Sigmoid colon (tissue), 6 donors: ENCODE measurements at regions not wholly inside any gene's neighbourhood (a gene's known extent, or its start where the extent isn't known, plus 50 kb on each side); places are given as distances from the start of the nearest gene placed in this dataset.

Source experiments
- DNase-seq: peaks from one replicate; pipeline ENCODE4 v3.0.0-alpha.2; 2019
- H3K27ac ChIP-seq, 4 donors: fragments of 200-600 bp; sonication (generic); one replicate each; pipeline ENCODE4 v1.5.1; 2016 to 2019; ENCODE audit warnings: mild to moderate bottlenecking in 1 of 4
- H3K27me3 ChIP-seq, 3 donors: fragments of 200-600 bp; sonication (generic); one replicate each; pipeline ENCODE4 v1.5.1; 2019; ENCODE audit warnings: mild to moderate bottlenecking in 1 of 3
- H3K36me3 ChIP-seq, 4 donors: fragments of 200-600 bp; sonication (generic); one replicate each; pipeline ENCODE4 v1.5.1; 2016 to 2019
- H3K4me1 ChIP-seq, 4 donors: fragments of 200-600 bp; sonication (generic); one replicate each; pipeline ENCODE4 v1.5.1; 2017 to 2019
- H3K4me3 ChIP-seq, 4 donors: fragments of 200-600 bp; sonication (generic); one replicate each; pipeline ENCODE4 v1.5.1; 2017 to 2019; ENCODE audit warnings: mild to moderate bottlenecking in 2 of 4, moderate library complexity in 1 of 4
- H3K9me3 ChIP-seq, 4 donors: fragments of 200-600 bp in 3 of 4; sonication (generic) in 3 of 4; one replicate each; pipeline versions ENCODE4 v1.5.1 to v1.6.1; 2013 to 2019
- EP300 ChIP-seq, 4 donors: sonication (generic); formaldehyde crosslinking; IDR thresholded peaks; one replicate each; pipeline ENCODE4 v1.6.1; 2017; ENCODE audit warnings: antibody characterized with exemption in 4 of 4
- POLR2A ChIP-seq, 2 donors: fragments of 450-650 bp; IDR thresholded peaks; one replicate each; pipeline ENCODE4 v1.6.1; 2016; ENCODE audit warnings: antibody characterized with exemption in 2 of 2, mild to moderate bottlenecking in 2 of 2, moderate library complexity in 2 of 2
- POLR2AphosphoS5 ChIP-seq, 4 donors: sonication (generic); formaldehyde crosslinking; IDR thresholded peaks; one replicate each; pipeline ENCODE4 v1.6.1; 2017; ENCODE audit warnings: antibody characterized with exemption in 4 of 4
- WGBS, 2 donors: extraction: QIAGEN DNeasy Blood & Tissue Kit; methylation state at CpG; one replicate each; pipeline ENCODE4 v1.1.7; 2013; 5-methylcytosine and 5-hydroxymethylcytosine counted together
- intact Hi-C: fragments of 100-400 bp; cut with DNase I; formaldehyde crosslinking; loops from one replicate; pipeline ENCODE4 v1.15.1; 2023
- TF ChIP-seq, protein P1 (sequence below), 4 experiments: fragments of 450-650 bp in 3 of 4; fragments of 200-600 bp in 1 of 4; IDR thresholded peaks; one replicate each; pipeline ENCODE4 v1.5.1; 2016 to 2019; ENCODE audit warnings: antibody characterized with exemption in 4 of 4, mild to moderate bottlenecking in 3 of 4, moderate library complexity in 2 of 4
- donor health status: healthy with polysubstance abuse.
- donor health status: healthy.

- Histone ChIP-seq H3K36me3 (no peaks in the 10 kb centered on the region), H3K4me3 (no peak overlapping the region), H3K27me3 (no peaks in the 10 kb centered on the region), H3K27ac (no peak overlapping the region), H3K4me1 (no peaks in the 10 kb centered on the region), H3K9me3 (peaks cover 0 to 3% (median 0%) of the 10 kb centered on the region in 4 donors)
- DNase-seq = no peak
- intact Hi-C loops = no loop called here
- TF ChIP-seq EP300 (IDR thresholded peaks at IDR 0.05) (no peak), POLR2AphosphoS5 (IDR thresholded peaks at IDR 0.05) (no peak), POLR2A (IDR thresholded peaks at IDR 0.05) (no peak)
- TF ChIP-seq, protein P1, sequence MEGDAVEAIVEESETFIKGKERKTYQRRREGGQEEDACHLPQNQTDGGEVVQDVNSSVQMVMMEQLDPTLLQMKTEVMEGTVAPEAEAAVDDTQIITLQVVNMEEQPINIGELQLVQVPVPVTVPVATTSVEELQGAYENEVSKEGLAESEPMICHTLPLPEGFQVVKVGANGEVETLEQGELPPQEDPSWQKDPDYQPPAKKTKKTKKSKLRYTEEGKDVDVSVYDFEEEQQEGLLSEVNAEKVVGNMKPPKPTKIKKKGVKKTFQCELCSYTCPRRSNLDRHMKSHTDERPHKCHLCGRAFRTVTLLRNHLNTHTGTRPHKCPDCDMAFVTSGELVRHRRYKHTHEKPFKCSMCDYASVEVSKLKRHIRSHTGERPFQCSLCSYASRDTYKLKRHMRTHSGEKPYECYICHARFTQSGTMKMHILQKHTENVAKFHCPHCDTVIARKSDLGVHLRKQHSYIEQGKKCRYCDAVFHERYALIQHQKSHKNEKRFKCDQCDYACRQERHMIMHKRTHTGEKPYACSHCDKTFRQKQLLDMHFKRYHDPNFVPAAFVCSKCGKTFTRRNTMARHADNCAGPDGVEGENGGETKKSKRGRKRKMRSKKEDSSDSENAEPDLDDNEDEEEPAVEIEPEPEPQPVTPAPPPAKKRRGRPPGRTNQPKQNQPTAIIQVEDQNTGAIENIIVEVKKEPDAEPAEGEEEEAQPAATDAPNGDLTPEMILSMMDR (IDR thresholded peaks at IDR 0.05) = no peak
- 8 to 36% methylated on average over 2 of the region's 2 CpGs for WGBS, 2 donors
Observed at GRCh38 chr14:28678887-28679286, 87.7 kb upstream of the FOXG1 start.

DNA sequence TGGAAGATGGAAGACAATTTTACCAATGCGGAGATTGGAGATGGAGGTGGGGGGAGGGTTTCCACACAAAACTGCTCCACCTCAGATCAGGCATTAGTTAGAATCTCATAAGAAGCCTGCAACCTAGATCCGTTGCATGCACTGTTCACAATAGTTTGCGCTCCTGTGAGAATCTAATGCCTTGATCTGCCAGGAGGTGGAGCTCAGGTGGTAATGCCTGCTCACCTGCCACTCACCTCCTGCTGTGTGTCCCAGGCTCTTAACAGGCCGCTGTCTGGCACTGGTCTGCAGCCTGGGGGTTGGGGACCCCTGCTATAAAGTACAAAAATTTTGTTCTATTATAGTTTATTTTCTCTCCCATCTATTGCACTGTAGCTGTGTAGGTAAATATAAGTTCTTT lies 84.9 kb upstream of the FOXG1 start:
- H3K36me3 ChIP-seq = no peaks in the 10 kb centered on the region
- no peak overlapping the region for H3K4me3 ChIP-seq
- H3K4me1 ChIP-seq = no peaks in the 10 kb centered on the region
- H3K27ac ChIP-seq = no peak overlapping the region
- WGBS, 2 donors = 61 to 67% methylated on average over 4 of the region's 4 CpGs
- H3K9me3 ChIP-seq = peaks cover 0 to 3% (median 0%) of the 10 kb centered on the region in 4 donors
- intact Hi-C loops = no loop called here
- H3K27me3 ChIP-seq = no peaks in the 10 kb centered on the region
- TF ChIP-seq POLR2AphosphoS5 (IDR thresholded peaks at IDR 0.05) (no peak), EP300 (IDR thresholded peaks at IDR 0.05) (no peak), POLR2A (IDR thresholded peaks at IDR 0.05) (no peak)
- TF ChIP-seq, protein P1 (IDR thresholded peaks at IDR 0.05) = no peak
- DNase-seq = no peak

GRCh38 chr14:28690029-28690692 lies 76.4 kb upstream of the FOXG1 start:
- no peak for DNase-seq
- Histone ChIP-seq H3K36me3 (no peaks in the 10 kb centered on the region), H3K27ac (no peak overlapping the region), H3K27me3 (no peaks in the 10 kb centered on the region), H3K9me3 (no peaks in the 10 kb centered on the region), H3K4me3 (no peak overlapping the region), H3K4me1 (no peaks in the 10 kb centered on the region)
- intact Hi-C loops = no loop called here
- TF ChIP-seq POLR2A (IDR thresholded peaks at IDR 0.05) (no peak), EP300 (IDR thresholded peaks at IDR 0.05) (no peak), POLR2AphosphoS5 (IDR thresholded peaks at IDR 0.05) (no peak)
- TF ChIP-seq, protein P1 (IDR thresholded peaks at IDR 0.05) = no peak

- intact Hi-C loops = no loop called here
- Histone ChIP-seq H3K27me3 (no peaks in the 10 kb centered on the region), H3K9me3 (no peaks in the 10 kb centered on the region), H3K27ac (no peak overlapping the region), H3K36me3 (no peaks in the 10 kb centered on the region), H3K4me1 (no peaks in the 10 kb centered on the region), H3K4me3 (no peak overlapping the region)
- TF ChIP-seq POLR2AphosphoS5 (IDR thresholded peaks at IDR 0.05) (no peak), POLR2A (IDR thresholded peaks at IDR 0.05) (no peak), EP300 (IDR thresholded peaks at IDR 0.05) (no peak)
- TF ChIP-seq, protein P1 (IDR thresholded peaks at IDR 0.05) = no peak
- DNase-seq = no peak
Observed at GRCh38 chr14:28695109-28695508, 71.5 kb upstream of the FOXG1 start.

- Histone ChIP-seq H3K4me1 (no peaks in the 10 kb centered on the region), H3K27me3 (no peaks in the 10 kb centered on the region), H3K9me3 (no peaks in the 10 kb centered on the region), H3K4me3 (no peak overlapping the region), H3K27ac (no peak overlapping the region), H3K36me3 (no peaks in the 10 kb centered on the region)
- intact Hi-C loops = no loop called here
- TF ChIP-seq EP300 (IDR thresholded peaks at IDR 0.05) = no peak
- TF ChIP-seq, protein P1 (IDR thresholded peaks at IDR 0.05) = no peak
- TF ChIP-seq POLR2AphosphoS5 (IDR thresholded peaks at IDR 0.05) = no peak
- no peak for TF ChIP-seq POLR2A (IDR thresholded peaks at IDR 0.05)
- 83 to 88% methylated on average over 2 of the region's 2 CpGs for WGBS, 2 donors
- DNase-seq = no peak
Observed at GRCh38 chr14:28701733-28702132, 64.9 kb upstream of the FOXG1 start.
